ENCODE measurements at regions not wholly inside any gene's neighbourhood (a gene's known extent, or its start where the extent isn't known, plus 50 kb on each side); places are given as distances from the start of the nearest gene placed in this dataset.

DNA sequence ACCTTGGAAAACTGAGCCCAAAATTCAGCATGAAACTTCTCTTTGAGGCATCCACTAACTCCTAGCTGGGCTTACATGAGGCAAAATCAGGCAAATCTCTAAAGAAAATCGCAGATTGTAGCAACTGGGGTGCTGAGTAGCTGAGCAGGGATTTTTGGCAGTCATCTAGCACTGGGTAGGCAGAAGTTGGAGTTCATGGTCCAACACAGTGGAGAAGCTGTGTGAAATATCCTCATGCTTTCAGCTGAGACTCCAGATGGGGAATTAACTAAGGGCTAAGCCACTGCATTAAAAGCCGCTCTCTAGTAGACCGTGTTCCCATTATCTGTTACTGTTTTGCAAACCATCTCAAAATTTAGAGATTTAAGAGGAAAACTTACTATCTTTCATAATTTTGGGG lies 240.1 kb upstream of the PHYHIPL start:
- no peak for DNase-seq

DNA sequence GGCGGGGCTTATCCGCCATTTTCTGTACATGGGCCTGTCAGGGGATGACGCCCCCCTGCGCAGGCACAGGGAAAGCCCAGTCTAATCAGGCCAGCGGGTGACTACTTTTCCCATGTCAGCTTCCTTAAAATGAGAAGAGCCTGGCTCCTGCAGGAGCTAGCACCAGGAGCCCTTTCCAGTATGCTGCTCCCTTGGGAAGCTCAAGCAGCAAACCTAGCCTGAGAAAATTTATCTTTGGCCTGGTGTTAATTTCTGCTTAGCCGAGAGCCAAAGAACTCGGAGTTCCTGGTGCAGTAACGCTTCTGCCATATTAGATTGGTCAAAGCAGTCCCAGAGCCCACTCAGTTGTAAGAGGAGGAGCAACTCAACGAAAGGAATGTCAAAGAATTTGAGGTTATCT lies 239.0 kb upstream of the PHYHIPL start:
- DNase-seq: no peak

DNA sequence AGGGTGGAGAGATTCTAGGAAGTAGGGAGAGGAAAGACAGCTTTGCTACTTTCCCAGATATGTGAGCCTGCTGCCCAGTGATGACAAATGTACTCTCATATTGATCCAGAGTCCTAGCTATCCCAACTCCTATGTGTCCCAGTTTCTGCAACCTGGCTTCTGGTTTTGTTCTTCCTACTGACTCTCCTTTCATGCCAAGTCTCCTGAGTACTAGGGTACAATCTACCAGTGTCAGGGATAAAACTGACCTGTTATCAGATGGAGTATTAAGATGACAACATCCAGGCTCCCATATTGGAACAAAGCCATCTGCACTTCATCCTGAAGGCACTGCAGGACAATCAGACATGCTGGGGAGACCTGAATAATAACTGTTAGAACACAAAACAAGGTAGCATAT lies 233.7 kb upstream of the PHYHIPL start:
- no peak for DNase-seq

GRCh38 chr10:58943256-58943890 lies 233.1 kb upstream of the PHYHIPL start:
- no peak for DNase-seq

- DNase-seq: no peak
These were observed 232.5 kb upstream of the PHYHIPL start for GRCh38 chr10:58943960-58944359.

DNA sequence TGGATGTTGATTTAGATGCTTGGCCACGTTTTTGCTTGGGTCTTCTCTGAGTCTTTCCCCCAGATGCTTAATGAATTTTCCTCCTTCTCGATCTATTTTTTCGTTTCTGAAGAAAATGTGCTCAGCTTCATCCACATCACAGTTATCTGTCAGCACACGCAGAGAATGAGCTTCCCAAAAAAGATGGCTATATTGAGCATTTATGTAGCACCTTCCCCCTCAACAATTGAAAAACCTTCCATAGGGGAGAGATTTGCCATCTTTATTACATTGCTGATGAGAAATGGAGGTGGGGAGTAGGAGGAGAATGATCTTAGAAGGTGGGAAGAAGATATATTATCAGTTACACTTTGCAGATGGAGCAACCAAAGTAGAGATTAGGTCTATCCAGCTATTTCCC lies 228.1 kb upstream of the PHYHIPL start:
- no peak for DNase-seq

GRCh38 chr10:58950618-58951017 lies 225.8 kb upstream of the PHYHIPL start:
- DNase-seq: no peak

DNA sequence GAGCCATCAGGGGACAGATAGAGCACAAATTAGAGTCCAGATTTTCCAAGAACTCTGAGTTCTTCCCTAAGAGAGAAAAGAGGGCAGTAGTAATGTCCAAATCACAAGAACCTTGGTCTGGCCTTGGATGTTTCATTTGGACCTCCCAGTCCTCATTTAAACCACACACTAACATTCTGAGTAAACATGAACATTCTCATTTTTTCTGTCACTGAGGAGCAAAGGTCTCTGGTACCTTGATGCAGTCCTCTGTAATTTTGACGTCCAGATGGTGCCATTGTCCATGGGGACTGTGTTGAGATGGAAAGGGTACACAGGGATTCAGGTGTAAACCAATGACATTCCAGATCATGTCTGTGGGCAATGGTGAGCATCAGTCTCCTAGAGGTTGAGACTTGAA lies 225.4 kb upstream of the PHYHIPL start:
- DNase-seq: no peak

- no peak for DNase-seq
These were observed 224.7 kb upstream of the PHYHIPL start for GRCh38 chr10:58951746-58952145.

GRCh38 chr10:58952162-58952601 lies 224.3 kb upstream of the PHYHIPL start:
- DNase-seq: no peak

- peak; percentile 33 for DNase-seq
These were observed 223.5 kb upstream of the PHYHIPL start for GRCh38 chr10:58952747-58953466.

DNA sequence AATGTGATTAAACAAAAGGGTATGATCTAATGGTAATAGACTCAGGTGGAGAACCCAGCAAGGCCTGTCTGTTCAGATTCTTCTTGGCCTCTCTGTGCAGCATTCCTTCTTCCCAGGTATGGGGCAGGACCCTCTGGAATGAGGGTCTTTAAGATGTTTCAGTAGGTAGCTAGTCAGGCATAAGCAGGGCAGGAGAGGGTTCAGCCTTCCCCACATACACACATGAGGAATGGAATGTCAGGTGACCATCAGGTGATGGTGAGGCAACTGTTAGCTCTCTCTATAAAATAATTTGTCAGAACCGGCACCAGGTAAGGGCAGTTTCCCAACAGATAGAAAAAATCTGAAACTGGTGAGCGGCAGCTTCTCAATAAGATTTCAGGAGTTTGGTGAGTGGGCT lies 222.3 kb upstream of the PHYHIPL start:
- DNase-seq: no peak

DNA sequence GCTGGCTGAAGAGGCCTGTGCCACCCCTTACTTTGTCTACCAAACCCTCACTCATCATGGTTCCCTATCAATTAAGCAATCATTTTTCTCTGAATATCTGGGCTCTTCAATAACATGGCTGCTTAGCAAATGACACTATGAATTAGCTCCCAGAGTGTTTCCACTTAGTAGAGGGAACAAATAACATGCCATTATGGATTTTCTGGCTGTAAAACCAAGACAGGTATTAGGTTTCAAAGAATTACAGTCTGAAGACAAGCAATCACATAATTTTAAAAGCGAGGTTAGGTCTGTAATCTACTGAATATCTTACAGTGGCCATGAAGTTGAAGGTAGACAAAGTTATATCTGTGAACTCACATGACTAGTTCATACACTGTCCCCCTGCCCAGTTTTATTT lies 220.8 kb upstream of the PHYHIPL start:
- DNase-seq: no peak

DNA sequence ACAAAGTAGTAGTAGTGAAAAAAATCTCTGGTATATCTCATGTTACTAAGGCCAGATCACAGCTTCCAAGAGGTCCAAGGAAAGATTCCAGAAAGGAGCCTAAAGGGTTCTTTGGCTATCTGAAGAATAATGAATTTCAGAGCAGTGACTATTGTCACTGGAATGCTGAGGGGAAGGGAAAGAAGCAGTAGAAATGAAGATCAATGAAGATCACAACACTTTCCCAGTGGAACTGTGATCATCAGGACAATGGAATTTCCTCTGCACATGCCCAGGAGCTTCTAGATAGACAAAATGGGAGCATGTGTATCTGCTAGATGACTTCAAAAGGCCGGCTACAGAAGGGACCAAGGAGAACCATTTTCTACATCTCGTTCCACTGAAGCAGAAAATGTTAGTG lies 219.5 kb upstream of the PHYHIPL start:
- no peak for DNase-seq

DNA sequence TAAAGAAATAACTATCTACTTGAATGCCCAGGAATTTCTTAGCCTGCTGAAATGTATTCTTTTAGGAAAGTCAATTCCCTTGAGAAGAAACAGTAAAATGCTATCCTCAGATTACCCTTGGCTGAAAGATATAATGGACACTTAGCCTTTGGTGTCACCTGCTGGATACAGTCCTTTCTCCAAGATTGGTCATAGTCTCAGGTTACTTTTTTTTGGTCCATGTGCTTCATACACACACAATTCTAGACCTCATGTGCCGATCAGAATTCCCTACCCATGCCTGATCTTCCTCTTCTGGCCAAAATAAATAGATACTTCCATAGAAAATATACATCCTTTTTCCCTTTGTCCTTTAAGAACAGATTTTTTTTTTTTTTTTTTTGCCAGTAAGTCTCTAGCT lies 218.9 kb upstream of the PHYHIPL start:
- no peak for DNase-seq

DNA sequence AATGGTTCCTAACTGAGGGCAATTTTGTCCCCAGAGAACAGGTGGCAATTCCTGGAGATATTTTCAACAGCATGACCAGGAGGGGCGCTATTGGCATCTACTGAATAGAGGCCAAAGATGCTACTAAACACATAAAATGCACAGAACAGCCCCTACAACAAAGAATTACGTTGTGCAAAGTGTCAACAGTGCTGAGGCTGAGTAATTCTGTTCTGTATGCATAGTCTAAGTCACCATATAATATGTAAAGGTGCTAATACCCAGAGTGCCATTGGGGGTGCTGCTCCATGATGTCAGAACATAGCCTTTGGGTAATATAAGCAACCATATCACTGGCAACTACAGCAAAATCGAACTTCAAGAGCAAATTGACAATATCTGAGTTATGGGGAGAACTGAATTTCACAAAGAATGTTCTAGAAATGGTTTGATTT lies 213.3 kb upstream of the PHYHIPL start:
- no peak for DNase-seq

GRCh38 chr10:58963723-58964124 lies 212.7 kb upstream of the PHYHIPL start:
- no peak for DNase-seq

DNA sequence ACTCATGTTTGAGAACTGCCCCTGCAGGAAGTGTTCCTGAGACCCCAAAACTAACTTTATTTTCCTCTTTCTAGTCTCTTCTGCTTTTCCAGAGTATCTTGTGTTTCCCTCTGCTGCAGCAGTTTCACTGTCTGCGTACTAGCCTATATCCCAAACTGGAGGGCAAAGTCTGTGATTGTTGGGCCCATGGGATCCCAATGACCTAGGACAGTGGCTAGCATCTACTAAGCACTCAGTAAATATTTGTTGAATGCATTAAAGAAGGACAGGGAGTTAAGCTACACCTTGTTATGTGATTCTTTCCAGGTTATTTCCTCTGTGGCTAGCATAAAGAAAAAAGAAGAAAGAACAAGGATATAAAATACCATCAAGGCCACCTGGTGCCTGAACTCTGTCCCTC lies 210.6 kb upstream of the PHYHIPL start:
- no peak for DNase-seq

DNA sequence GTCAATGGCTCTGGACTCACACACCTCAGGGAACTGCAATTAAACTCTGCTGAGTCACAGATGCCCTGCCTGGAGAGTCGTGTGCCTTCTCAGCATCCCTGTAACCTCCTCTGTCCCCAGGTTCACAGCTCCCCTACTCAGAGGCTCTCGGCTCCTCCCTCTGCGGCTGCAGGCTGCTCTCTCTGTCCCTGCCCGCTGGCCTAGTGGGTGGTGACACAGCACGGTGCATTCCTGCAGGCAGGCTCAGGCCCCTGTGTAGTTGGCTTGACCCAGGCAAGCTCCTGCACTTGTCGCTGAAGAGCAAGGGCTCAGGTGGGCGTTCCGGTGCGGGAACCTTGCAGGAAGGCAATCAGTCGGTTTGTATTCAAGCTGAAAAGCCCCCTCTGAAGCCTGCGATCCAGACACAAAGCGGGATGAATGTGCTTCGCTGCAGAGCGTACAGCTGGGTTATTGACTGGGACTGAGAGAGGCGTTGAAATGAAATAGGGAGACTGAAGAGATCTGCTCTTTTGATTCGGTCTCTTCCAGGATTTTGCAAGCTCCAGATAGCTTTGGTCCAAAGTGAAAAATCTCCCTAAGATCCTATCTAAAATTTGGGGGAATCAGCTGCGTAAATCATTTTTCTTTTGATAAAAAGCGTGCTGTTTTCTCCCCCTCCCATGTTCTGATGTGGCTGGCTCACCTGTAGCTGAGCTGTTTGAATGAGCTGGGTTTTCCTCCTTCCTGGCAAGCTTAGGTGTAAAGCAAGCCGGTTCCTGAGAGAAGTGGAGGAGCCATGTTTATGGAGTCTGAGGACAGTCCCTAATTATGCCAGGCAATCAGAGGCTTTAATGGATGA lies 208.7 kb upstream of the PHYHIPL start:
- DNase-seq: no peak

DNA sequence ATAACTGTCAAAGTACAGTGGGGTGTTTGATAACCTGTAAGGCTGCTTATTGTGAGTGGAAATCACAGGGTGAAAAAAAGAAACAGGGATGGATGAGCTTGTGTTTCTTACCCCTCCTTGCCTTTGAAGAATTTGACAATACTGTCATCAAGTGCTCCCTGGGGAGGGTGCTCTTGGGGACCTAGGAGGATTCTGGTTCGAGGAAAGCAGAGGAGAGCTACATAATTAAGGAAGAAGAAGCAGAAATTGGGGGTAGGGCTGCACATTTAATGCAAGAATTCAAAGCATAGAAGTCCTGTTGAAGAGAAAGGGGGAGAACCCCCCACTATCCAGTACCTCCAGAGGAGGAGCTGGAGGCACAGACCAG lies 208.1 kb upstream of the PHYHIPL start:
- DNase-seq: no peak

- DNase-seq: no peak
These were observed 206.9 kb upstream of the PHYHIPL start for GRCh38 chr10:58969576-58969975.

DNA sequence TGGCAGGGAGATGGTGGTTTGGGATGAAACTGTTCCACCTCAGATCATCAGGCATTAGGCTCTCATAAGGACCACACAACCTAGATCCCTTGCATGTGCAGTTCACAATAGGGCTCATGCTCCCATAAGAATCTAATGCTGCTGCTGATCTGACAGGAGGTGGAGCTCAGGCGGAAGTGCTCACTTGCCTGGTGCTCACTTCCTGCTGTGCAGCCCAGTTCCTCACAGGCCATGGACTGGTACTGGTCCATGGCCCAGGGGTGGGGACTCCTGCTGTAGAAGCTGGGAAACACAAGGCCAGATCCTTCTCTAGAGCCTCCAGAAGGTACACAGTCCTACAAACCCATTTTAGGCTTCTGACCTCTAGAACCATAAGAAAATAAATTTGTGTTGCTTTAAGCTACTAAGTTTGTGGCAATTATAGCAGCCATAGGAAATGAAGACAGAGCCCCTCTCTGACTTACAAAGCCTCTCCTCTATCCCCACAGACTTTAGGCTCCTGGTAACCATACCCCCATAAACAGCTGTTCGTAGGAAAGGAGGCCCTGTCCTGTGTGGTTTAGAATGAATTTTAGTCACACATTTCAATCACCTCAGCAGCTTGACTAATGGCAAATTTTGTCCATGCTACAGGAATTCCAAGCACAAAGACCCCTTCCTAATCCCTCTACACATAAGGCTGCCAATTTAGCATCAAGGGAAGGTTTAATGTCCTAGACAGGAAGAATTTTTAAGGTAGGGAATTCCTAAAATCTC lies 206.1 kb upstream of the PHYHIPL start:
- DNase-seq: no peak

GRCh38 chr10:58971211-58971610 lies 205.2 kb upstream of the PHYHIPL start:
- no peak for DNase-seq

All from NCI-H1694 treated with DMSO at 0.1 percent for 48 hours (cell line).